ENCODE measurements at regions not wholly inside any gene's neighbourhood (a gene's known extent, or its start where the extent isn't known, plus 50 kb on each side); places are given as distances from the start of the nearest gene placed in this dataset.

- TF ChIP-seq CTCF (IDR thresholded peaks at IDR 0.05) = no peak; the same call in 1 of the 2 replicates
- no peak for TF ChIP-seq TCF7L2 (IDR thresholded peaks at IDR 0.05; ENCODE audit: low read depth, low read length)
Observed at GRCh38 chr2:182586426-182586825, 129.6 kb upstream of the DNAJC10 start.

All from Panc1 (cell line).